Chondrocyte (in vitro differentiated cells): ENCODE measurements at regions not wholly inside any gene's neighbourhood (a gene's known extent, or its start where the extent isn't known, plus 50 kb on each side); places are given as distances from the start of the nearest gene placed in this dataset.

Source experiments
- DNase-seq: peaks from one replicate; pipeline ENCODE4 v3.0.0; 2021; ENCODE audit warnings: mixed read lengths, low spot score
- H3K27ac Mint-ChIP-seq: one replicate; pipeline ENCODE4 v1.8.0; 2021; ENCODE audit warnings: mild to moderate bottlenecking, moderate library complexity, mixed read lengths; ENCODE audit not compliant: unreplicated experiment
- H3K27me3 Mint-ChIP-seq: 2 replicates; pipeline ENCODE4 v1.8.0; 2021; ENCODE audit warnings: low read depth, mixed read lengths
- H3K36me3 Mint-ChIP-seq: 2 replicates; pipeline ENCODE4 v1.8.0; 2021; ENCODE audit warnings: low read depth, mixed read lengths
- H3K4me1 Mint-ChIP-seq: 2 replicates; pipeline ENCODE4 v1.8.0; 2021; ENCODE audit warnings: low read depth, mild to moderate bottlenecking, mixed read lengths
- H3K4me3 Mint-ChIP-seq: one replicate; pipeline ENCODE4 v1.8.0; 2021; ENCODE audit warnings: mild to moderate bottlenecking, moderate library complexity, mixed read lengths; ENCODE audit not compliant: unreplicated experiment
- H3K9me3 Mint-ChIP-seq: 2 replicates; pipeline ENCODE4 v1.8.0; 2021; ENCODE audit warnings: low read depth, mixed read lengths
- CTCF ChIP-seq: fragments of 200-600 bp; sonication (generic); IDR thresholded peaks from 2 replicates; pipeline ENCODE4 v1.5.0; 2021; ENCODE audit warnings: antibody characterized with exemption, mild to moderate bottlenecking, moderate library complexity

DNA sequence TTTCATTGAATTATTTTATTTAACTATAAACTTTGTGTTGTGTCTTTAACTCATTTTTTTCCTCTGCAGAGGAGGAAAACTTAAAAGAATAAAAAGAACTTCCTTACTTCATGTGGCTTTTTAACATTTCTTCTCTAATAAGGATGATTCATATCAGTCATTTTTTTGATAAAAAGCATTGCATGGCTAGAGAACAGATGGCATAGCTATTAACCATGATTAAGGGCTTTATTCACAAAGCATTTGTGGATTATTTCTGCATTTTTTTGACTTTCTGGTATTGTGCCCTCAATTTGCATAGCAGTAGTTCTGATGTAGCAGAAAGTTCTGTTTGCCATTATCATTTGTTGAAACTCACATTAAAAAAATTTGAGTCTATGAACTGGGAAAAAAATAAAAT, 540.8 kb downstream of the SI start:
- Mint-ChIP-seq H3K27me3 (no peaks in the 10 kb centered on the region), H3K36me3 (no peaks in the 10 kb centered on the region), H3K4me1 (no peaks in the 10 kb centered on the region), H3K9me3 (no peaks in the 10 kb centered on the region), H3K4me3 (no peak overlapping the region), H3K27ac (no peak overlapping the region)
- TF ChIP-seq CTCF, result no peak
- DNase-seq, result no peak

- no peaks in the 10 kb centered on the region for H3K4me1 Mint-ChIP-seq
- H3K9me3 Mint-ChIP-seq, result no peaks in the 10 kb centered on the region
- no peaks in the 10 kb centered on the region for H3K36me3 Mint-ChIP-seq
- TF ChIP-seq CTCF, result no peak
- H3K4me3 Mint-ChIP-seq, result no peak overlapping the region
- no peak for DNase-seq
- no peak overlapping the region for H3K27ac Mint-ChIP-seq
- H3K27me3 Mint-ChIP-seq, result peaks cover 2% of the 10 kb centered on the region
These were observed 545.0 kb downstream of the SI start for GRCh38 chr3:164533275-164533674.

GRCh38 chr3:164526250-164526649, 552.0 kb downstream of the SI start:
- Mint-ChIP-seq H3K27me3 (peaks cover 2% of the 10 kb centered on the region), H3K4me3 (no peak overlapping the region), H3K36me3 (no peaks in the 10 kb centered on the region), H3K27ac (no peak overlapping the region), H3K4me1 (no peaks in the 10 kb centered on the region), H3K9me3 (peaks cover 3% of the 10 kb centered on the region)
- TF ChIP-seq CTCF, result no peak
- no peak for DNase-seq

GRCh38 chr3:164524201-164524600, 554.1 kb downstream of the SI start:
- Mint-ChIP-seq H3K27ac (no peak overlapping the region), H3K36me3 (no peaks in the 10 kb centered on the region), H3K27me3 (peaks cover 2% of the 10 kb centered on the region), H3K9me3 (peaks cover 5% of the 10 kb centered on the region), H3K4me1 (no peaks in the 10 kb centered on the region), H3K4me3 (no peak overlapping the region)
- no peak for DNase-seq
- no peak for TF ChIP-seq CTCF

- peaks cover 6% of the 10 kb centered on the region for H3K27me3 Mint-ChIP-seq
- H3K27ac Mint-ChIP-seq, result no peak overlapping the region
- no peaks in the 10 kb centered on the region for H3K4me1 Mint-ChIP-seq
- DNase-seq, result peak; percentile 82
- no peak overlapping the region for H3K4me3 Mint-ChIP-seq
- no peak for TF ChIP-seq CTCF
- H3K9me3 Mint-ChIP-seq, result peaks cover 23% of the 10 kb centered on the region
- no peaks in the 10 kb centered on the region for H3K36me3 Mint-ChIP-seq
These were observed 556.1 kb downstream of the SI start for GRCh38 chr3:164522073-164522763.
